K562 (cell line): ENCODE measurements at regions not wholly inside any gene's neighbourhood (a gene's known extent, or its start where the extent isn't known, plus 50 kb on each side); places are given as distances from the start of the nearest gene placed in this dataset.

Experiments used
- AFF1 ChIP-seq, 2 experiments: fragments of 450-650 bp; IDR thresholded peaks; 2 replicates each; pipeline ENCODE4 v1.6.1; 2018; ENCODE audit warnings: mild to moderate bottlenecking in 2 of 2, low read depth in 1 of 2; ENCODE audit not compliant: partially characterized antibody in 2 of 2
- EHMT2 ChIP-seq: fragments of 450-650 bp; IDR thresholded peaks from 2 replicates; pipeline ENCODE4 v1.6.1; 2018; ENCODE audit warnings: antibody characterized with exemption
- FOXM1 ChIP-seq, 2 experiments: fragments of 450-650 bp in 1 of 2; sonication (generic) in 1 of 2; formaldehyde crosslinking in 1 of 2; IDR thresholded peaks; 2 replicates each; pipeline versions ENCODE4 v1.6.1 to v1.9.0; 2017 to 2022; ENCODE audit warnings: low read depth in 2 of 2, mild to moderate bottlenecking in 2 of 2, missing genetic modification reagents in 1 of 2, moderate library complexity in 1 of 2
- IRF2 ChIP-seq: sonication (generic); formaldehyde crosslinking; IDR thresholded peaks from 2 replicates; pipeline ENCODE4 v1.8.1; 2022; ENCODE audit warnings: mild to moderate bottlenecking, missing genetic modification reagents
- MTA2 ChIP-seq: fragments of 450-650 bp; IDR thresholded peaks from 2 replicates; pipeline ENCODE4 v1.6.1; 2016; ENCODE audit warnings: low read depth
- MTF1 ChIP-seq: fragments of 250-450 bp; sonication (Bioruptor Pico); IDR thresholded peaks from 2 replicates; pipeline ENCODE4 v1.9.0; 2021; ENCODE audit warnings: moderate library complexity, mild to moderate bottlenecking, inconsistent platforms, borderline replicate concordance
- MYBL2 ChIP-seq, 2 experiments: fragments of 450-650 bp in 1 of 2; sonication (generic) in 1 of 2; formaldehyde crosslinking in 1 of 2; IDR thresholded peaks; 2 replicates each; pipeline versions ENCODE4 v1.6.1 to v1.8.1; 2017 to 2022; ENCODE audit warnings: borderline replicate concordance in 1 of 2, inconsistent platforms in 1 of 2, low read depth in 1 of 2, mild to moderate bottlenecking in 1 of 2, missing genetic modification reagents in 1 of 2, moderate library complexity in 1 of 2
- RFX5 ChIP-seq: IDR thresholded peaks from 2 replicates; pipeline ENCODE4 v1.6.1; 2011; ENCODE audit warnings: low read depth, mild to moderate bottlenecking, improper control_type of control experiment, low read length
- SIN3A ChIP-seq, 2 experiments: fragments of 150-350 bp in 1 of 2; IDR thresholded peaks; 2 replicates each; pipeline ENCODE4 v1.6.1; 2011 to 2016; ENCODE audit warnings: borderline replicate concordance in 2 of 2, low read depth in 2 of 2, low read length in 2 of 2, mild to moderate bottlenecking in 2 of 2, moderate library complexity in 2 of 2; ENCODE audit not compliant: control insufficient read depth in 1 of 2
- ZNF140 ChIP-seq: fragments of 250-450 bp; sonication (Bioruptor Pico); IDR thresholded peaks from 2 replicates; pipeline ENCODE4 v1.8.0; 2021; ENCODE audit warnings: moderate library complexity, mild to moderate bottlenecking, inconsistent platforms

GRCh38 chr11:76604081-76604625 is 66.4 kb downstream of the LRRC32 start (continued):
- TF ChIP-seq AFF1 (IDR thresholded peaks at IDR 0.05; ENCODE audit: low read depth in 1 of 2, partially characterized antibody in 2 of 2) (no peak), MTA2 (no peak), EHMT2 (no peak), MYBL2 (IDR thresholded peaks at IDR 0.05; ENCODE audit: low read depth) (no peak), MYBL2 (CRISPR knock-in tag; IDR thresholded peaks at IDR 0.05; ENCODE audit: borderline replicate concordance) (no peak), IRF2 (no peak), MTF1 (CRISPR knock-in tag) (no peak), RFX5 (no peak), ZNF140 (CRISPR knock-in tag) (no peak), SIN3A (IDR thresholded peaks at IDR 0.05; ENCODE audit: borderline replicate concordance in 2 of 2, control insufficient read depth in 1 of 2, low read depth in 2 of 2, low read length in 2 of 2) (no peak), FOXM1 (IDR thresholded peaks at IDR 0.05; ENCODE audit: low read depth) (no peak), FOXM1 (CRISPR knock-in tag; IDR thresholded peaks at IDR 0.05; ENCODE audit: low read depth) (no peak)
